Activated CD8-positive, alpha-beta T cell treated with anti-CD3 and anti-CD28 coated beads, Interleukin-2, amount 10 ng/mL, durations not matched to agents 7 days and 5 days (primary cell): ENCODE measurements at regions not wholly inside any gene's neighbourhood (a gene's known extent, or its start where the extent isn't known, plus 50 kb on each side); places are given as distances from the start of the nearest gene placed in this dataset.
A peak's percentile ranks its signal among the peaks of the same experiment; 100 is the strongest.

Experiments used
- ATAC-seq: fragments of 150-1000 bp; cut with Tn5 transposase; one replicate; pipeline ENCODE4 v1.10.0; 2021; ENCODE audit warnings: moderate library complexity
- CTCF ChIA-PET: fragments of 350-600 bp; sonication (Branson Sonifier 250); formaldehyde crosslinking; loops from one replicate; lab custom pipeline; 2021; ENCODE audit warnings: antibody characterized with exemption; lab: Charles Lee
- POLR2A ChIA-PET: fragments of 350-600 bp; sonication (Branson Sonifier 250); formaldehyde crosslinking; loops from one replicate; lab custom pipeline; 2021; ENCODE audit warnings: antibody characterized with exemption; lab: Charles Lee
- DNase-seq: peaks from one replicate; pipeline ENCODE4 v3.0.0-alpha.2; 2020
- H3K27ac Mint-ChIP-seq: one replicate; pipeline ENCODE4 v1.8.0; 2021; ENCODE audit warnings: mild to moderate bottlenecking, mixed read lengths
- H3K27me3 Mint-ChIP-seq: one replicate; pipeline ENCODE4 v1.8.0; 2021; ENCODE audit warnings: low read depth, mixed read lengths
- H3K36me3 Mint-ChIP-seq: one replicate; pipeline ENCODE4 v1.8.0; 2021; ENCODE audit warnings: low read depth, mixed read lengths
- H3K4me1 Mint-ChIP-seq: one replicate; pipeline ENCODE4 v1.8.0; 2021; ENCODE audit warnings: low read depth, mixed read lengths
- H3K4me3 Mint-ChIP-seq: one replicate; pipeline ENCODE4 v1.8.0; 2021; ENCODE audit warnings: mild to moderate bottlenecking, mixed read lengths
- H3K9me3 Mint-ChIP-seq: one replicate; pipeline ENCODE4 v1.8.0; 2022; ENCODE audit warnings: mixed read lengths; ENCODE audit not compliant: insufficient read depth

GRCh38 chrX:9341291-9342201 lies 123.3 kb upstream of the TBL1X start:
- ATAC-seq (peak; percentile 63), DNase-seq (peak; percentile 74)
- Mint-ChIP-seq H3K36me3 (no peaks in the 10 kb centered on the region), H3K9me3 (no peaks in the 10 kb centered on the region), H3K27ac (peak overlapping the region; percentile 92), H3K27me3 (no peaks in the 10 kb centered on the region), H3K4me3 (peak overlapping the region; percentile 74), H3K4me1 (peaks cover 37% of the 10 kb centered on the region)
- ChIA-PET POLR2A (interaction anchor here (0.6 to 1.8 kb wide), 3 partner anchors 11 to 135 kb away, joined by 3 to 5 read pairs (median 4); no protein-coding TSS in a partner anchor), CTCF (interaction anchor here (1.0 to 1.8 kb wide), 3 partner anchors 11 to 121 kb away, joined by 4 to 8 read pairs (median 5); no protein-coding TSS in a partner anchor)

GRCh38 chrX:9342561-9343051 lies 122.3 kb upstream of the TBL1X start:
- Mint-ChIP-seq H3K4me1 (peaks cover 33% of the 10 kb centered on the region), H3K27me3 (no peaks in the 10 kb centered on the region), H3K27ac (peak overlapping the region; percentile 77), H3K9me3 (no peaks in the 10 kb centered on the region), H3K36me3 (no peaks in the 10 kb centered on the region), H3K4me3 (peak overlapping the region; percentile 40)
- ChIA-PET POLR2A (no interaction called here), CTCF (no interaction called here)
- ATAC-seq (peak; percentile 57), DNase-seq (peak; percentile 60)

GRCh38 chrX:9343971-9344370 lies 120.9 kb upstream of the TBL1X start:
- Mint-ChIP-seq H3K4me3 (no peak overlapping the region), H3K27ac (no peak overlapping the region), H3K9me3 (no peaks in the 10 kb centered on the region), H3K36me3 (no peaks in the 10 kb centered on the region), H3K4me1 (peaks cover 28% of the 10 kb centered on the region), H3K27me3 (no peaks in the 10 kb centered on the region)
- ChIA-PET POLR2A (interaction anchor here (1.2 kb wide), 1 partner anchor 119 kb away, joined by 3 read pairs; no protein-coding TSS in a partner anchor), CTCF (no interaction called here)
- no peak for DNase-seq
- ATAC-seq, result no peak

GRCh38 chrX:9345957-9346356 lies 118.9 kb upstream of the TBL1X start:
- DNase-seq, result no peak
- H3K27ac Mint-ChIP-seq, result no peak overlapping the region
- H3K4me1 Mint-ChIP-seq, result peaks cover 15% of the 10 kb centered on the region
- no peak for ATAC-seq
- H3K4me3 Mint-ChIP-seq, result no peak overlapping the region
- H3K36me3 Mint-ChIP-seq, result no peaks in the 10 kb centered on the region
- H3K9me3 Mint-ChIP-seq, result no peaks in the 10 kb centered on the region
- ChIA-PET CTCF (no interaction called here), POLR2A (no interaction called here)
- no peaks in the 10 kb centered on the region for H3K27me3 Mint-ChIP-seq

- DNase-seq, result no peak
- Mint-ChIP-seq H3K27me3 (no peaks in the 10 kb centered on the region), H3K9me3 (no peaks in the 10 kb centered on the region), H3K4me3 (no peak overlapping the region), H3K36me3 (peaks cover 3% of the 10 kb centered on the region), H3K4me1 (peaks cover 31% of the 10 kb centered on the region), H3K27ac (no peak overlapping the region)
- CTCF ChIA-PET, result no interaction called here
- POLR2A ChIA-PET, result no interaction called here
- ATAC-seq, result no peak
Measured at GRCh38 chrX:9349572-9350494, 115.0 kb upstream of the TBL1X start.

GRCh38 chrX:9351126-9351525 lies 113.7 kb upstream of the TBL1X start:
- ChIA-PET POLR2A (no interaction called here), CTCF (no interaction called here)
- DNase-seq (no peak), ATAC-seq (no peak)
- peak overlapping the region; percentile 74 for H3K27ac Mint-ChIP-seq
- no peak overlapping the region for H3K4me3 Mint-ChIP-seq
- no peaks in the 10 kb centered on the region for H3K27me3 Mint-ChIP-seq
- peaks cover 6% of the 10 kb centered on the region for H3K36me3 Mint-ChIP-seq
- H3K9me3 Mint-ChIP-seq, result no peaks in the 10 kb centered on the region
- H3K4me1 Mint-ChIP-seq, result peaks cover 44% of the 10 kb centered on the region

- Mint-ChIP-seq H3K9me3 (no peaks in the 10 kb centered on the region), H3K4me3 (peak overlapping the region; percentile 65), H3K4me1 (peaks cover 49% of the 10 kb centered on the region), H3K27me3 (no peaks in the 10 kb centered on the region), H3K27ac (peak overlapping the region; percentile 93), H3K36me3 (peaks cover 9% of the 10 kb centered on the region)
- ChIA-PET CTCF (interaction anchor here (1.0 to 2.7 kb wide), 5 partner anchors 11 to 533 kb away, joined by 3 to 8 read pairs (median 3); no protein-coding TSS in a partner anchor), POLR2A (interaction anchor here (1.1 kb wide), 1 partner anchor 10 kb away, joined by 5 read pairs; no protein-coding TSS in a partner anchor)
- no peak for DNase-seq
- ATAC-seq, result peak; percentile 41
Measured at GRCh38 chrX:9352243-9352642, 112.6 kb upstream of the TBL1X start.

GRCh38 chrX:9352694-9353411 lies 112.0 kb upstream of the TBL1X start:
- peak overlapping the region; percentile 93 for H3K27ac Mint-ChIP-seq
- H3K4me1 Mint-ChIP-seq, result peaks cover 49% of the 10 kb centered on the region
- DNase-seq (peak; percentile 75), ATAC-seq (peak; percentile 59)
- ChIA-PET POLR2A (interaction anchor here (1.1 kb wide), 1 partner anchor 11 kb away, joined by 5 read pairs; no protein-coding TSS in a partner anchor), CTCF (interaction anchor here (1.0 to 2.7 kb wide), 5 partner anchors 12 to 533 kb away, joined by 3 to 8 read pairs (median 3); no protein-coding TSS in a partner anchor)
- H3K9me3 Mint-ChIP-seq, result no peaks in the 10 kb centered on the region
- H3K27me3 Mint-ChIP-seq, result no peaks in the 10 kb centered on the region
- H3K4me3 Mint-ChIP-seq, result peak overlapping the region; percentile 65
- peaks cover 9% of the 10 kb centered on the region for H3K36me3 Mint-ChIP-seq

- Mint-ChIP-seq H3K27ac (no peak overlapping the region), H3K27me3 (no peaks in the 10 kb centered on the region), H3K36me3 (peaks cover 9% of the 10 kb centered on the region), H3K4me1 (peaks cover 49% of the 10 kb centered on the region), H3K9me3 (no peaks in the 10 kb centered on the region), H3K4me3 (no peak overlapping the region)
- ChIA-PET POLR2A (interaction anchor here (1.2 kb wide), 1 partner anchor 108 kb away, joined by 6 read pairs; no protein-coding TSS in a partner anchor), CTCF (interaction anchor here (1.2 kb wide), 1 partner anchor 42 kb away, joined by 3 read pairs; no protein-coding TSS in a partner anchor)
- DNase-seq (no peak), ATAC-seq (no peak)
Measured at GRCh38 chrX:9354918-9355317, 109.9 kb upstream of the TBL1X start.

GRCh38 chrX:9355739-9356138 lies 109.1 kb upstream of the TBL1X start:
- peak; percentile 41 for DNase-seq
- Mint-ChIP-seq H3K27me3 (no peaks in the 10 kb centered on the region), H3K4me3 (no peak overlapping the region), H3K27ac (peak overlapping the region; percentile 62), H3K9me3 (no peaks in the 10 kb centered on the region), H3K36me3 (peaks cover 9% of the 10 kb centered on the region), H3K4me1 (peaks cover 49% of the 10 kb centered on the region)
- ChIA-PET POLR2A (no interaction called here), CTCF (no interaction called here)
- peak; percentile 28 for ATAC-seq
